ENCODE measurements at regions not wholly inside any gene's neighbourhood (a gene's known extent, or its start where the extent isn't known, plus 50 kb on each side); places are given as distances from the start of the nearest gene placed in this dataset.
"Not testable (repeated sequence)": the region's sequence is repeated elsewhere in the genome, so short reads cannot be mapped to it uniquely, and the experiment has no call there.

GRCh38 chr22:35183917-35184316, 73.4 kb upstream of the HMGXB4 start:
- DNase-seq (ENCODE audit: low read depth in 2 of 2), result no peak

GRCh38 chr22:35186492-35186891, 70.8 kb upstream of the HMGXB4 start:
- no peak for DNase-seq (ENCODE audit: low read depth in 2 of 2)

- not testable (repeated sequence) for DNase-seq (ENCODE audit: low read depth in 2 of 2)
These were observed 68.4 kb upstream of the HMGXB4 start for GRCh38 chr22:35188930-35189329.

- DNase-seq (ENCODE audit: low read depth in 2 of 2), result no peak
These were observed 67.7 kb upstream of the HMGXB4 start for GRCh38 chr22:35189559-35189958.

GRCh38 chr22:35191412-35191811, 65.9 kb upstream of the HMGXB4 start:
- no peak for DNase-seq (ENCODE audit: low read depth in 2 of 2)

GRCh38 chr22:35192129-35192918, 65.0 kb upstream of the HMGXB4 start:
- no peak for DNase-seq (ENCODE audit: low read depth in 2 of 2)

GRCh38 chr22:35195226-35195625, 62.1 kb upstream of the HMGXB4 start:
- no peak for DNase-seq (ENCODE audit: low read depth in 2 of 2)

- DNase-seq (ENCODE audit: low read depth in 2 of 2), result no peak
These were observed 61.5 kb upstream of the HMGXB4 start for GRCh38 chr22:35195821-35196220.

- DNase-seq (ENCODE audit: low read depth in 2 of 2), result no peak
These were observed 60.2 kb upstream of the HMGXB4 start for GRCh38 chr22:35197071-35197470.

- no peak for DNase-seq (ENCODE audit: low read depth in 2 of 2)
These were observed 59.4 kb upstream of the HMGXB4 start for GRCh38 chr22:35197886-35198285.

GRCh38 chr22:35198738-35199137, 58.6 kb upstream of the HMGXB4 start:
- no peak for DNase-seq (ENCODE audit: low read depth in 2 of 2)

GRCh38 chr22:35202376-35202775, 54.9 kb upstream of the HMGXB4 start:
- DNase-seq (ENCODE audit: low read depth in 2 of 2), result no peak

- no peak for DNase-seq (ENCODE audit: low read depth in 2 of 2)
These were observed 53.7 kb upstream of the HMGXB4 start for GRCh38 chr22:35203583-35203982.

GRCh38 chr22:35204807-35205775, 52.2 kb upstream of the HMGXB4 start:
- no peak for DNase-seq (ENCODE audit: low read depth in 2 of 2)

- DNase-seq (ENCODE audit: low read depth in 2 of 2), result no peak
These were observed 51.3 kb upstream of the HMGXB4 start for GRCh38 chr22:35205961-35206360.

- no peak for DNase-seq (ENCODE audit: low read depth in 2 of 2)
These were observed 50.4 kb upstream of the HMGXB4 start for GRCh38 chr22:35206889-35207288.

Data from stimulated activated CD4-positive, alpha-beta T cell treated with anti-CD3 and anti-CD28 coated beads, Interleukin-4, amount 100 ng/mL, for 48 hours (primary cell).